ENCODE measurements at regions not wholly inside any gene's neighbourhood (a gene's known extent, or its start where the extent isn't known, plus 50 kb on each side); places are given as distances from the start of the nearest gene placed in this dataset.

DNA sequence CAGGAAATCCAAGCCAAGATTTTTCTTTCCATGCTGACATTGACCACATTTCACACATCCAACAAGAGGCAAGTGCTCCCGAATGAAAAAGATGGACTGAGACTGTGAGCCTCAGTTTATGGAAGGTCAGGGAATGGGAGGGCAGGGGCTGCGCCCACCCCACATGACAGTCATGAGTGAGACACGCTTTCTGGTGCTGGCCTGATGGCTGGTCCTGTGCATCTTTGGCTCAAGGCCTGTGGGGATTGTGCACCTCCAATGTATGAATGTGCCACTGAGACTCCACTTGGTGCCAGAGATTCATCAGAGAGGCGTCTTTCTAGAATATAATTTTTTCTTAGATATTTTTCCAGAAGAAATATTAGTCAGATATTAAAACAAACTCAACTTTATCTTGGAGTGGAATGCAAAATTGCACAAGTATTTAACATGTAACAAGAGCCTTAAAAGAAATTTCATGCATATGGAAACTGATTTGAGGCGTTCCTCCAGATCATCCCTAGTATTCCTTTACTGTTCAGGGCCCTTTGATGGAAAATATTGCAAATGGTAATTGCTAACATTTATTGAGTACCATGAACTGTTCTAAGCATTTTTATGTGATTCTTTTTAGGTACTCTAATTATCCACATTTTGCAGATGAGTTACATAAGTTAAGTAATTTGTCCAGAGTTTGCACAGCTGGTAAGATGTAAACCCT, 87.3 kb upstream of the GPR45 start:
- TF ChIP-seq CTCF (conservative IDR thresholded peaks at IDR 0.05; ENCODE audit: low read depth, low read length) (no peak), EZH2 (IDR thresholded peaks at IDR 0.05; ENCODE audit: borderline replicate concordance, low read depth, low read length, poor library complexity, severe bottlenecking) (no peak)
